Choroid plexus epithelial cell (primary cell): ENCODE measurements at regions not wholly inside any gene's neighbourhood (a gene's known extent, or its start where the extent isn't known, plus 50 kb on each side); places are given as distances from the start of the nearest gene placed in this dataset.
"Not testable (repeated sequence)": the region's sequence is repeated elsewhere in the genome, so short reads cannot be mapped to it uniquely, and the experiment has no call there.

Experiments used
- DNase-seq: peaks from one replicate; pipeline ENCODE4 v3.0.0-alpha.2; 2010; ENCODE audit warnings: low read depth
- H3K4me3 ChIP-seq: 2 replicates; pipeline ENCODE4 v1.5.1; 2011; ENCODE audit warnings: low read depth, mild to moderate bottlenecking, control low read depth, low read length, moderate library complexity
- TF ChIP-seq, protein P1 (sequence below): conservative IDR thresholded peaks from 2 replicates; pipeline ENCODE4 v1.5.1; 2011; ENCODE audit warnings: low read depth, mild to moderate bottlenecking, control low read depth, inconsistent platforms, low read length, moderate library complexity

DNA sequence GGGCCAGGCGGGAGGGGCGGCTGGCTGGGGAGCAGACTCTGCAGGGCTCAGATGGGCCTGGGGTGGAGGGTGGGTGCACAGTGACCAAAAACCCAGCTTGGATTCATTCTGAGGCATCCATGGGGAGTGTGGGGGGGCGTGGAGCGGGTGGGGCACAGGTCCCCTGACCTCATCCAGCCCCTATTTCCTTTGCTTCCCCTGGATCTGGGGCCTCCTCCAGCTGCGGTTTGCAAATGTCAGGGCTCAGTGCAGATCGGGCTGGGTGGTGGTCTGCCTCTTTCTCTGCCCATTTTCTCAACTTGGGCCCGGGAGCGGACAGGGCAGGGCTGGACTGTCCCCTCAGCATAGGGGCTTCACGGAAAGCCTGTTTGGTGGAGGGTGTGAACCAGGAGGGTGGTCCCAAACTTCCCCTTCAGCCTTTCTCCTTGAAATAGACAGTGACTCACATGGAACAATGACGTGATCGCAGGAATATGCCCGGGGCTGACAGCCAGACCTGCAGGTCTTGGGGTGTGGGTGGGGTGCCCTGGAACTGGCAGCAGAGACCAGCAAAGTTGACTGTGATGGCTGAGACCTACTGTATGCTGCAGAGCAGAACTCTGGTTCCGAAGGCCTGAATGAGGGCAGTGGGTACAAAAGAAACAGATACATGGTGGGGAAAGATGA lies 72.9 kb upstream of the PODXL start:
- DNase-seq, result peak; percentile 45
- TF ChIP-seq, protein P1, sequence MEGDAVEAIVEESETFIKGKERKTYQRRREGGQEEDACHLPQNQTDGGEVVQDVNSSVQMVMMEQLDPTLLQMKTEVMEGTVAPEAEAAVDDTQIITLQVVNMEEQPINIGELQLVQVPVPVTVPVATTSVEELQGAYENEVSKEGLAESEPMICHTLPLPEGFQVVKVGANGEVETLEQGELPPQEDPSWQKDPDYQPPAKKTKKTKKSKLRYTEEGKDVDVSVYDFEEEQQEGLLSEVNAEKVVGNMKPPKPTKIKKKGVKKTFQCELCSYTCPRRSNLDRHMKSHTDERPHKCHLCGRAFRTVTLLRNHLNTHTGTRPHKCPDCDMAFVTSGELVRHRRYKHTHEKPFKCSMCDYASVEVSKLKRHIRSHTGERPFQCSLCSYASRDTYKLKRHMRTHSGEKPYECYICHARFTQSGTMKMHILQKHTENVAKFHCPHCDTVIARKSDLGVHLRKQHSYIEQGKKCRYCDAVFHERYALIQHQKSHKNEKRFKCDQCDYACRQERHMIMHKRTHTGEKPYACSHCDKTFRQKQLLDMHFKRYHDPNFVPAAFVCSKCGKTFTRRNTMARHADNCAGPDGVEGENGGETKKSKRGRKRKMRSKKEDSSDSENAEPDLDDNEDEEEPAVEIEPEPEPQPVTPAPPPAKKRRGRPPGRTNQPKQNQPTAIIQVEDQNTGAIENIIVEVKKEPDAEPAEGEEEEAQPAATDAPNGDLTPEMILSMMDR, result no peak
- no peak overlapping the region for H3K4me3 ChIP-seq

GRCh38 chr7:131628634-131629033 lies 72.2 kb upstream of the PODXL start:
- TF ChIP-seq, protein P1, result no peak
- DNase-seq, result no peak
- H3K4me3 ChIP-seq, result no peak overlapping the region

DNA sequence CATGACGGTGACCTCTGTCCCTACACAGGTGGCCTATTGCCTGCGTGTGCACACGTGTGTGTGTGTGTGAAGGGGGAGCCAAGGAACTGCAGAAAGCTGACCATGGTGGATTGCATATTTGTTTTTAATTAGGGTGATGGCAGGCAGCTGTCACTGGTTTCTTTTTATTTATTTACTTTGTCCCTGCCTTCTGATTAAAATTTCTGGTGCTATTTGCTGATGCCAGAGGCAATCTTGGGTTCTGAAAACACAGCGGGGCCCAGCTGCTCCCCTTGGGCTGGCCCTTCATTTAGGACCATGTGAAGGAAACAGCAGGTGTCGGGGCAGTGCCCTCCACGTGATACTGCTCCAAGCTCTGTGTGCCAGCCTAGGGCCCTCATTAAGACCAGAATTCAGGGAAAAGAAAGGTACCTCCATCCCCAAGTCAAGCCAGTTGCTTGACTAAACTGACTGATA lies 71.3 kb upstream of the PODXL start:
- DNase-seq, result no peak
- TF ChIP-seq, protein P1, result no peak
- no peak overlapping the region for H3K4me3 ChIP-seq

- DNase-seq, result no peak
- H3K4me3 ChIP-seq, result no peak overlapping the region
- TF ChIP-seq, protein P1, result no peak
Observed at GRCh38 chr7:131626643-131627042, 70.2 kb upstream of the PODXL start.

DNA sequence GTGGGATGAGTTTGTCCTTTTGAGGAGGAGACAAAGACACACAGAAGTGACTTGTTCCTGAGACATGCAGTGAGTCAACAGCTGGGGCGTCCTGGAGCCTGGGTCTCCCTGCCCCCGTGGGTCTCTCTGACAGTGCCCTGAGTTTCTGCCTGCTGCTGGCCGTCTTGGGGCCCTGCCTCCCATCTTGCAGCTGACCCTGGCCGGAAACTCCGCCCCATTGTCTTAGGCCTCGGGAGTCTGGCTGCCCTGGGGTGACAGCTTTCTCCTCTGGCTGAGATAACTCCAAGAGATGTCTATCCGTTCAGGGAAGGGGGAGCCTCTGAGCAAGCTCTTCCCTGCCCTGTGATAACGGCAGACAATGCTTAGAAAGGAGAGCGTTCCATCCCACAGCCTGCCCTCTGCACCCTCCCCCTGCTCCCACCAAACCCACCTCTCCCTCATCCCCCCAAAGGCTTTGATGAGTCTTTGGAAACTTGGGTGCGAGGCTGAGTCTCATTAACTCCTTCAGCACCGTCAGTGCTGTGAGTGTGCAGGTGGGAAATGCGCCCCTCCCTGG lies 69.5 kb upstream of the PODXL start:
- peak; percentile 44 for DNase-seq
- H3K4me3 ChIP-seq, result no peak overlapping the region
- TF ChIP-seq, protein P1, result peak; percentile 10

- H3K4me3 ChIP-seq, DNase-seq: not testable (repeated sequence)
Observed at GRCh38 chr7:131625345-131625744, 68.9 kb upstream of the PODXL start.

DNA sequence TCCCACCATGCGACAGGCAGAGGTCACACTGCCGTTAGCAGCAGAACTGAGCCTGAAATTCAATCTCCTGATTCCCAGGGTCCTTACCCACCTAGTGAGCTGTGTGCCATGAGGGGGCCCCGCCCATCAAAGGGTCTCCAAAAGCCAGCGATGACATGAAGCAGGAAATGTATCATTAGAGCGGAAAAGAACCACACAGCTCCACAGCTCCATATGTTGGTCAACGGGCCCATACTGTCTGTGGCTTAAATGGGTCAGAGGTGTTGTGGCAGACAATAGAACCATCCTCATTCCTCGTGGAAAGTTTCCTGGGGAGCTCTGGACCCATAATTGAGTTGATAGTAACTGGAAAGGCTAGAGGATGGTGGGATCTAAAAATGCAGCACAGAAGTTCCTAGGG lies 68.1 kb upstream of the PODXL start:
- TF ChIP-seq, protein P1, result no peak
- DNase-seq, result no peak
- no peak overlapping the region for H3K4me3 ChIP-seq
